WTC11 (cell line): ENCODE measurements at regions not wholly inside any gene's neighbourhood (a gene's known extent, or its start where the extent isn't known, plus 50 kb on each side); places are given as distances from the start of the nearest gene placed in this dataset.

Source experiments
- ATAC-seq: fragments of 200-7000 bp; cut with Tn5 transposase; 2 replicates; pipeline ENCODE4 v1.10.0; 2021; ENCODE audit warnings: mild to moderate bottlenecking, moderate library complexity
- CTCF ChIA-PET: fragments of 300-600 bp; sonication (Branson Sonifier 250); formaldehyde crosslinking; loops from one replicate; lab custom pipeline; 2021; ENCODE audit warnings: antibody characterized with exemption; lab: Charles Lee
- POLR2A ChIA-PET: fragments of 350-600 bp; sonication (Branson Sonifier 250); formaldehyde crosslinking; loops from one replicate; lab custom pipeline; 2021; ENCODE audit warnings: antibody characterized with exemption; lab: Charles Lee
- DNase-seq: peaks from one replicate; pipeline ENCODE4 v3.0.0; 2021; ENCODE audit warnings: low spot score
- H3K27ac Mint-ChIP-seq: 2 replicates; pipeline ENCODE4 v1.8.0; 2021; ENCODE audit warnings: mixed read lengths
- H3K27me3 Mint-ChIP-seq: 2 replicates; pipeline ENCODE4 v1.8.0; 2021; ENCODE audit warnings: low read depth, mild to moderate bottlenecking, moderate library complexity, mixed read lengths
- H3K36me3 Mint-ChIP-seq: 2 replicates; pipeline ENCODE4 v1.8.0; 2021; ENCODE audit warnings: mixed read lengths
- H3K4me1 Mint-ChIP-seq: 2 replicates; pipeline ENCODE4 v1.8.0; 2022; ENCODE audit warnings: mixed read lengths
- H3K4me3 Mint-ChIP-seq: 2 replicates; pipeline ENCODE4 v1.8.0; 2021; ENCODE audit warnings: mild to moderate bottlenecking, moderate library complexity, mixed read lengths
- H3K9me3 Mint-ChIP-seq: 2 replicates; pipeline ENCODE4 v1.8.0; 2021; ENCODE audit warnings: mixed read lengths
- EMX1 ChIP-seq: fragments of 250-450 bp; sonication (Bioruptor Pico); IDR thresholded peaks from 2 replicates; pipeline ENCODE4 v1.8.0; 2021; ENCODE audit warnings: mild to moderate bottlenecking
- ETV6 ChIP-seq: sonication (generic); formaldehyde crosslinking; IDR thresholded peaks from 2 replicates; pipeline ENCODE4 v1.8.1; 2022; ENCODE audit warnings: mild to moderate bottlenecking, missing genetic modification reagents
- FOXJ3 ChIP-seq: sonication (generic); formaldehyde crosslinking; IDR thresholded peaks from 2 replicates; pipeline ENCODE4 v1.9.0; 2021; ENCODE audit warnings: missing genetic modification reagents, mild to moderate bottlenecking, borderline replicate concordance
- FOXP1 ChIP-seq: sonication (generic); formaldehyde crosslinking; IDR thresholded peaks from 2 replicates; pipeline ENCODE4 v1.8.0; 2022; ENCODE audit warnings: missing genetic modification reagents, mild to moderate bottlenecking, moderate library complexity, borderline replicate concordance
- GTF2I ChIP-seq: fragments of 250-450 bp; sonication (Bioruptor Pico); conservative IDR thresholded peaks from 2 replicates; pipeline ENCODE4 v1.4.0; 2021; ENCODE audit warnings: mild to moderate bottlenecking
- MXD4 ChIP-seq: fragments of 250-450 bp; sonication (Bioruptor Pico); IDR thresholded peaks from 2 replicates; pipeline ENCODE4 v1.8.0; 2021; ENCODE audit warnings: mild to moderate bottlenecking, moderate library complexity, borderline replicate concordance
- NFATC4 ChIP-seq: fragments of 250-450 bp; sonication (Bioruptor Pico); IDR thresholded peaks from 2 replicates; pipeline ENCODE4 v1.9.0; 2021; ENCODE audit warnings: mild to moderate bottlenecking
- NR3C1 ChIP-seq: sonication (generic); formaldehyde crosslinking; conservative IDR thresholded peaks from 2 replicates; pipeline ENCODE4 v1.8.1; 2023; ENCODE audit warnings: low read depth, mild to moderate bottlenecking, missing genetic modification reagents
- OVOL2 ChIP-seq: fragments of 250-450 bp; sonication (Bioruptor Pico); IDR thresholded peaks from 2 replicates; pipeline ENCODE4 v1.9.0; 2021; ENCODE audit warnings: mild to moderate bottlenecking, borderline replicate concordance
- SMAD4 ChIP-seq: sonication (generic); formaldehyde crosslinking; IDR thresholded peaks from 2 replicates; pipeline ENCODE4 v1.8.0; 2022; ENCODE audit warnings: mild to moderate bottlenecking, missing genetic modification reagents
- TEAD4 ChIP-seq: sonication (generic); formaldehyde crosslinking; IDR thresholded peaks from 2 replicates; pipeline ENCODE4 v1.8.0; 2022; ENCODE audit warnings: mild to moderate bottlenecking, missing genetic modification reagents
- ZNF121 ChIP-seq: sonication (generic); formaldehyde crosslinking; IDR thresholded peaks from 2 replicates; pipeline ENCODE4 v1.8.0; 2023; ENCODE audit warnings: missing genetic modification reagents
- ZNF423 ChIP-seq: fragments of 250-450 bp; sonication (Bioruptor Pico); IDR thresholded peaks from 2 replicates; pipeline ENCODE4 v2.1.2; 2022; ENCODE audit warnings: mild to moderate bottlenecking, moderate library complexity
- TF ChIP-seq, protein P1 (sequence below): fragments of 250-450 bp; sonication (Bioruptor Pico); IDR thresholded peaks from 2 replicates; pipeline ENCODE4 v1.9.0; 2021; ENCODE audit warnings: mild to moderate bottlenecking, borderline replicate concordance
- TF ChIP-seq, protein P2 (sequence below): fragments of 250-450 bp; sonication (Bioruptor Pico); IDR thresholded peaks from 2 replicates; pipeline ENCODE4 v1.9.0; 2021; ENCODE audit warnings: moderate library complexity, mild to moderate bottlenecking, inconsistent platforms, borderline replicate concordance
- TF ChIP-seq, protein P3 (sequence below): fragments of 250-450 bp; sonication (Bioruptor Pico); IDR thresholded peaks from 2 replicates; pipeline ENCODE4 v1.9.0; 2021; ENCODE audit warnings: mild to moderate bottlenecking

DNA sequence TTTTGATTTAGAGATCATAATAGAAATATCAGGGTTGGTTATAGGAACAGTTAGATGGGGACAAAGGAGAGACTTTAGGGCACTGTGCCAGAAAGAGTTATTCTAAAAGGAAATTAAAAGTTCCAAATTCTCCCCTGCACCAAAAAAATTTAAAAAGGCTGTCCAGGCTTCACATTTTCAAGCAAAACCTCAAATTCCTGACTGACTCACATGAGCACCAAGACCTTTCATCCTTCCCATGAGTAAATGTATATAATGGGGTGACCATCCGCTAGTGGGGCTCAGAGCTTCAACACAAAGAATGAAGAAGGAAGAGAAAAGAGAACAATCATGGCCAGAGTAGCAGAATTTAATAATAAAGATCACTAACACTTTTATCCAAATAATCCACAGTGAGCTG lies 131.6 kb upstream of the MROH9 start:
- Mint-ChIP-seq H3K9me3 (no peaks in the 10 kb centered on the region), H3K36me3 (no peaks in the 10 kb centered on the region), H3K27ac (no peak overlapping the region), H3K4me1 (peaks cover 22% of the 10 kb centered on the region)
- DNase-seq: no peak
- TF ChIP-seq ZNF423: no peak
- TF ChIP-seq, all 79 proteins: peak for 0
- no peak overlapping the region for H3K4me3 Mint-ChIP-seq
- no peaks in the 10 kb centered on the region for H3K27me3 Mint-ChIP-seq
- ChIA-PET POLR2A (no interaction called here), CTCF (no interaction called here)
- ATAC-seq: no peak

DNA sequence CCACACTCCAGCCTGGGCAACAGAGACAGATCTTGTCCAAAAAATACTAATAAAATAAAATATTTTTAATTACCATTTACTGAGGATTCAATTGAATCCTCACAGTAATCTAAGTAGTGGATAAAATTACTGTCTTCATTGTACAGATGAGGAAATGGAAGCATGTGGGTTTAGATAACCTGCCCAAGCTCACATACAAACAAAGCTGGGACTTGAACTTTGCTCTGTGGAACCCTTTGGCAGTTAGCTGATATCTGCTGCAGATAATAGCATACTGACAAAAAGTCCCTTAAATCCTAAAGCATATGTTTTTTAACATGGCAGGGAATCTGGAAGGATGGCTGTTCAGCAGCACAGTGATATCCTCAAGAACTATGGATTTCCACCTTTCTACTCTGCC lies 130.9 kb upstream of the MROH9 start:
- Mint-ChIP-seq H3K9me3 (no peaks in the 10 kb centered on the region), H3K36me3 (no peaks in the 10 kb centered on the region), H3K4me3 (no peak overlapping the region), H3K27ac (no peak overlapping the region), H3K4me1 (peaks cover 22% of the 10 kb centered on the region), H3K27me3 (no peaks in the 10 kb centered on the region)
- POLR2A ChIA-PET: no interaction called here
- no peak for DNase-seq
- no peak for TF ChIP-seq ZNF121 (CRISPR knock-in tag)
- CTCF ChIA-PET: no interaction called here
- ATAC-seq: no peak

DNA sequence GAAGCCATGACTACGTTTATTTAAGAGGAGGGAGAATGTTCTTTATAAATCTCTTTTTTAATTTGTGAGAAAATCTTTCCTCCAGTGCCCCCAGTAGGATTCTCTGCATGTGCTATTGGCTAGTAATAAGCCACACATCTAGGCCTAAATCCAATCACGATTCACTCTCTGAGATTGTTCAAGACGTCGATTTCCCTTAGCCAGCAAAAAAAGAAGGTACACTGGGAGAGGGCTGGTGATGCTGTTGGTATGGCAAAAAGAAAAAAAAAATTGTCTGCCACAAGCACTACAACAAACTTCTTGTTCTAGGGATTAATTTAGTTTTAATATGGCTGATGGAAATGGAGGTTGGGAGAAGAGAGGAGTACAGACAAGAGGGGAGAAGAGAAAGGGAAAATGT lies 130.5 kb upstream of the MROH9 start:
- ATAC-seq: no peak
- Mint-ChIP-seq H3K36me3 (no peaks in the 10 kb centered on the region), H3K9me3 (peaks cover 4% of the 10 kb centered on the region; the same call in 1 of the 2 replicates), H3K4me1 (peaks cover 19% of the 10 kb centered on the region), H3K27ac (no peak overlapping the region), H3K27me3 (no peaks in the 10 kb centered on the region), H3K4me3 (no peak overlapping the region)
- DNase-seq: no peak
- TF ChIP-seq ZNF121 (CRISPR knock-in tag) (no peak), OVOL2 (CRISPR knock-in tag) (no peak), NFATC4 (CRISPR knock-in tag) (no peak), ETV6 (CRISPR knock-in tag) (no peak), TEAD4 (no peak), EMX1 (no peak), SMAD4 (CRISPR knock-in tag) (no peak), NR3C1 (CRISPR knock-in tag) (no peak), FOXJ3 (CRISPR knock-in tag) (no peak), GTF2I (CRISPR knock-in tag) (no peak), MXD4 (no peak), FOXP1 (CRISPR knock-in tag) (no peak)
- TF ChIP-seq, protein P1, sequence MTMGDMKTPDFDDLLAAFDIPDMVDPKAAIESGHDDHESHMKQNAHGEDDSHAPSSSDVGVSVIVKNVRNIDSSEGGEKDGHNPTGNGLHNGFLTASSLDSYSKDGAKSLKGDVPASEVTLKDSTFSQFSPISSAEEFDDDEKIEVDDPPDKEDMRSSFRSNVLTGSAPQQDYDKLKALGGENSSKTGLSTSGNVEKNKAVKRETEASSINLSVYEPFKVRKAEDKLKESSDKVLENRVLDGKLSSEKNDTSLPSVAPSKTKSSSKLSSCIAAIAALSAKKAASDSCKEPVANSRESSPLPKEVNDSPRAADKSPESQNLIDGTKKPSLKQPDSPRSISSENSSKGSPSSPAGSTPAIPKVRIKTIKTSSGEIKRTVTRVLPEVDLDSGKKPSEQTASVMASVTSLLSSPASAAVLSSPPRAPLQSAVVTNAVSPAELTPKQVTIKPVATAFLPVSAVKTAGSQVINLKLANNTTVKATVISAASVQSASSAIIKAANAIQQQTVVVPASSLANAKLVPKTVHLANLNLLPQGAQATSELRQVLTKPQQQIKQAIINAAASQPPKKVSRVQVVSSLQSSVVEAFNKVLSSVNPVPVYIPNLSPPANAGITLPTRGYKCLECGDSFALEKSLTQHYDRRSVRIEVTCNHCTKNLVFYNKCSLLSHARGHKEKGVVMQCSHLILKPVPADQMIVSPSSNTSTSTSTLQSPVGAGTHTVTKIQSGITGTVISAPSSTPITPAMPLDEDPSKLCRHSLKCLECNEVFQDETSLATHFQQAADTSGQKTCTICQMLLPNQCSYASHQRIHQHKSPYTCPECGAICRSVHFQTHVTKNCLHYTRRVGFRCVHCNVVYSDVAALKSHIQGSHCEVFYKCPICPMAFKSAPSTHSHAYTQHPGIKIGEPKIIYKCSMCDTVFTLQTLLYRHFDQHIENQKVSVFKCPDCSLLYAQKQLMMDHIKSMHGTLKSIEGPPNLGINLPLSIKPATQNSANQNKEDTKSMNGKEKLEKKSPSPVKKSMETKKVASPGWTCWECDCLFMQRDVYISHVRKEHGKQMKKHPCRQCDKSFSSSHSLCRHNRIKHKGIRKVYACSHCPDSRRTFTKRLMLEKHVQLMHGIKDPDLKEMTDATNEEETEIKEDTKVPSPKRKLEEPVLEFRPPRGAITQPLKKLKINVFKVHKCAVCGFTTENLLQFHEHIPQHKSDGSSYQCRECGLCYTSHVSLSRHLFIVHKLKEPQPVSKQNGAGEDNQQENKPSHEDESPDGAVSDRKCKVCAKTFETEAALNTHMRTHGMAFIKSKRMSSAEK: no peak
- TF ChIP-seq, protein P2, sequence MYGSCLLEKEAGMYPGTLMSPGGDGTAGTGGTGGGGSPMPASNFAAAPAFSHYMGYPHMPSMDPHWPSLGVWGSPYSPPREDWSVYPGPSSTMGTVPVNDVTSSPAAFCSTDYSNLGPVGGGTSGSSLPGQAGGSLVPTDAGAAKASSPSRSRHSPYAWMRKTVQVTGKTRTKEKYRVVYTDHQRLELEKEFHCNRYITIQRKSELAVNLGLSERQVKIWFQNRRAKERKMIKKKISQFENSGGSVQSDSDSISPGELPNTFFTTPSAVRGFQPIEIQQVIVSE: no peak
- ChIA-PET CTCF (no interaction called here), POLR2A (no interaction called here)

DNA sequence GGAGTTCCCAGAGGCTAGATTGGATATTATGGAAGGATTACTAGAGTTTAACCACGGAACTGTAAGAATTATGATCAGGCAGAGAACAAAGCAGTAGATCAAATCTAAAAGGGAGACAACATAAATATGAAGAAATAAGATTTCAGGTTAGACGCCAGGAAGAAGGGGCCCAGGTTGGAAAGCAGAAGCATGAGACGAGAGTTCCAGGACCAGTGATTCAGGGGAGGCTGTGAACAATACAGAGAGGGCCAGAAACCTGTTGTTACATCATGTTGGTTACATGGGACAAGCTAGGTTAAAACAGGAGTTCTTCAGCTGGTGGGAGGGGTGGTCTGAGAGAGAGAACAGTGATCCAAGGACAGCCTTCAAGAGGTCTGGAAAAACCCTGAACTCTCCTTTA lies 128.4 kb upstream of the MROH9 start:
- ATAC-seq: no peak
- CTCF ChIA-PET: no interaction called here
- TF ChIP-seq, protein P3, sequence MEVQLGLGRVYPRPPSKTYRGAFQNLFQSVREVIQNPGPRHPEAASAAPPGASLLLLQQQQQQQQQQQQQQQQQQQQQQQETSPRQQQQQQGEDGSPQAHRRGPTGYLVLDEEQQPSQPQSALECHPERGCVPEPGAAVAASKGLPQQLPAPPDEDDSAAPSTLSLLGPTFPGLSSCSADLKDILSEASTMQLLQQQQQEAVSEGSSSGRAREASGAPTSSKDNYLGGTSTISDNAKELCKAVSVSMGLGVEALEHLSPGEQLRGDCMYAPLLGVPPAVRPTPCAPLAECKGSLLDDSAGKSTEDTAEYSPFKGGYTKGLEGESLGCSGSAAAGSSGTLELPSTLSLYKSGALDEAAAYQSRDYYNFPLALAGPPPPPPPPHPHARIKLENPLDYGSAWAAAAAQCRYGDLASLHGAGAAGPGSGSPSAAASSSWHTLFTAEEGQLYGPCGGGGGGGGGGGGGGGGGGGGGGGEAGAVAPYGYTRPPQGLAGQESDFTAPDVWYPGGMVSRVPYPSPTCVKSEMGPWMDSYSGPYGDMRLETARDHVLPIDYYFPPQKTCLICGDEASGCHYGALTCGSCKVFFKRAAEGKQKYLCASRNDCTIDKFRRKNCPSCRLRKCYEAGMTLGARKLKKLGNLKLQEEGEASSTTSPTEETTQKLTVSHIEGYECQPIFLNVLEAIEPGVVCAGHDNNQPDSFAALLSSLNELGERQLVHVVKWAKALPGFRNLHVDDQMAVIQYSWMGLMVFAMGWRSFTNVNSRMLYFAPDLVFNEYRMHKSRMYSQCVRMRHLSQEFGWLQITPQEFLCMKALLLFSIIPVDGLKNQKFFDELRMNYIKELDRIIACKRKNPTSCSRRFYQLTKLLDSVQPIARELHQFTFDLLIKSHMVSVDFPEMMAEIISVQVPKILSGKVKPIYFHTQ (CRISPR knock-in tag): no peak

More for the DNA sequence above, 128.4 kb upstream of the MROH9 start:
- Mint-ChIP-seq H3K36me3 (no peaks in the 10 kb centered on the region), H3K4me3 (no peak overlapping the region), H3K9me3 (peaks cover 19% of the 10 kb centered on the region), H3K4me1 (peaks cover 4% of the 10 kb centered on the region), H3K27ac (no peak overlapping the region), H3K27me3 (no peaks in the 10 kb centered on the region)
- DNase-seq: no peak
- POLR2A ChIA-PET: no interaction called here
